ENCODE measurements at regions not wholly inside any gene's neighbourhood (a gene's known extent, or its start where the extent isn't known, plus 50 kb on each side); places are given as distances from the start of the nearest gene placed in this dataset.
"Not testable (repeated sequence)": the region's sequence is repeated elsewhere in the genome, so short reads cannot be mapped to it uniquely, and the experiment has no call there.

- no peaks in the 10 kb centered on the region for H3K27me3 Mint-ChIP-seq
- ChIA-PET POLR2A (no interaction called here), CTCF (no interaction called here)
- no peaks in the 10 kb centered on the region for H3K9me3 Mint-ChIP-seq
- no peaks in the 10 kb centered on the region for H3K36me3 Mint-ChIP-seq (ENCODE audit: low read depth)
- no peaks in the 10 kb centered on the region for H3K4me1 Mint-ChIP-seq
- no peak overlapping the region for H3K27ac Mint-ChIP-seq
- DNase-seq, result no peak
- no peak overlapping the region for H3K4me3 Mint-ChIP-seq
Measured at GRCh38 chr10:2048337-2048973, 311.1 kb upstream of the ADARB2 start.

GRCh38 chr10:2047679-2048078, 310.4 kb upstream of the ADARB2 start:
- POLR2A ChIA-PET, result no interaction called here
- H3K4me3 Mint-ChIP-seq, result no peak overlapping the region

GRCh38 chr10:2043379-2043778, 306.1 kb upstream of the ADARB2 start:
- Mint-ChIP-seq H3K4me1 (no peaks in the 10 kb centered on the region), H3K9me3 (no peaks in the 10 kb centered on the region), H3K36me3 (ENCODE audit: low read depth) (no peaks in the 10 kb centered on the region), H3K27ac (no peak overlapping the region), H3K4me3 (no peak overlapping the region), H3K27me3 (no peaks in the 10 kb centered on the region)
- CTCF ChIA-PET, result no interaction called here
- POLR2A ChIA-PET, result no interaction called here
- no peak for DNase-seq

More at GRCh38 chr10:2047679-2048078, 310.4 kb upstream of the ADARB2 start:
- H3K36me3 Mint-ChIP-seq (ENCODE audit: low read depth), result no peaks in the 10 kb centered on the region
- no peaks in the 10 kb centered on the region for H3K27me3 Mint-ChIP-seq
- CTCF ChIA-PET, result no interaction called here
- no peaks in the 10 kb centered on the region for H3K4me1 Mint-ChIP-seq
- H3K27ac Mint-ChIP-seq, result no peak overlapping the region
- no peaks in the 10 kb centered on the region for H3K9me3 Mint-ChIP-seq
- DNase-seq, result no peak

- Mint-ChIP-seq H3K36me3 (ENCODE audit: low read depth) (no peaks in the 10 kb centered on the region), H3K4me3 (no peak overlapping the region), H3K4me1 (no peaks in the 10 kb centered on the region), H3K27ac (no peak overlapping the region), H3K9me3 (no peaks in the 10 kb centered on the region), H3K27me3 (no peaks in the 10 kb centered on the region)
- CTCF ChIA-PET, result no interaction called here
- POLR2A ChIA-PET, result no interaction called here
- DNase-seq, result no peak
Measured at GRCh38 chr10:2038036-2038435, 300.7 kb upstream of the ADARB2 start.

- no peak for DNase-seq
- H3K4me1 Mint-ChIP-seq, result no peaks in the 10 kb centered on the region
- ChIA-PET CTCF (no interaction called here), POLR2A (no interaction called here)
- H3K9me3 Mint-ChIP-seq, result no peaks in the 10 kb centered on the region
- H3K27me3 Mint-ChIP-seq, result no peaks in the 10 kb centered on the region
- no peak overlapping the region for H3K27ac Mint-ChIP-seq
- H3K4me3 Mint-ChIP-seq, result no peak overlapping the region
- no peaks in the 10 kb centered on the region for H3K36me3 Mint-ChIP-seq (ENCODE audit: low read depth)
Measured at GRCh38 chr10:2037246-2037645, 299.9 kb upstream of the ADARB2 start.

GRCh38 chr10:2036209-2036608, 298.9 kb upstream of the ADARB2 start:
- no peaks in the 10 kb centered on the region for H3K9me3 Mint-ChIP-seq
- H3K4me1 Mint-ChIP-seq, result no peaks in the 10 kb centered on the region
- H3K27ac Mint-ChIP-seq, result no peak overlapping the region
- no peak overlapping the region for H3K4me3 Mint-ChIP-seq
- ChIA-PET CTCF (no interaction called here), POLR2A (no interaction called here)
- DNase-seq, result no peak
- no peaks in the 10 kb centered on the region for H3K27me3 Mint-ChIP-seq
- no peaks in the 10 kb centered on the region for H3K36me3 Mint-ChIP-seq (ENCODE audit: low read depth)

GRCh38 chr10:2030046-2030445, 292.7 kb upstream of the ADARB2 start:
- no peak overlapping the region for H3K4me3 Mint-ChIP-seq
- ChIA-PET CTCF (no interaction called here), POLR2A (no interaction called here)
- no peaks in the 10 kb centered on the region for H3K4me1 Mint-ChIP-seq
- H3K36me3 Mint-ChIP-seq (ENCODE audit: low read depth), result no peaks in the 10 kb centered on the region
- no peak for DNase-seq
- H3K27me3 Mint-ChIP-seq, result peaks cover 4% of the 10 kb centered on the region
- no peak overlapping the region for H3K27ac Mint-ChIP-seq
- no peaks in the 10 kb centered on the region for H3K9me3 Mint-ChIP-seq

- Mint-ChIP-seq H3K27ac (peak overlapping the region; percentile 32), H3K4me1 (no peaks in the 10 kb centered on the region), H3K36me3 (ENCODE audit: low read depth) (no peaks in the 10 kb centered on the region), H3K4me3 (no peak overlapping the region), H3K27me3 (peaks cover 4% of the 10 kb centered on the region), H3K9me3 (no peaks in the 10 kb centered on the region)
- POLR2A ChIA-PET, result no interaction called here
- CTCF ChIA-PET, result no interaction called here
- DNase-seq, result no peak
Measured at GRCh38 chr10:2026936-2027335, 289.6 kb upstream of the ADARB2 start.

- H3K9me3 Mint-ChIP-seq; H3K36me3 Mint-ChIP-seq (ENCODE audit: low read depth); H3K27me3 Mint-ChIP-seq; H3K27ac Mint-ChIP-seq; H3K4me3 Mint-ChIP-seq; DNase-seq; CTCF ChIA-PET; POLR2A ChIA-PET; H3K4me1 Mint-ChIP-seq: not testable (repeated sequence)
Measured at GRCh38 chr10:2024750-2025149, 287.4 kb upstream of the ADARB2 start.

GRCh38 chr10:2023687-2024086, 286.4 kb upstream of the ADARB2 start:
- ChIA-PET POLR2A (no interaction called here), CTCF (no interaction called here)
- no peaks in the 10 kb centered on the region for H3K9me3 Mint-ChIP-seq
- H3K27ac Mint-ChIP-seq, result no peak overlapping the region
- DNase-seq, result no peak
- no peaks in the 10 kb centered on the region for H3K36me3 Mint-ChIP-seq (ENCODE audit: low read depth)
- no peaks in the 10 kb centered on the region for H3K4me1 Mint-ChIP-seq
- H3K27me3 Mint-ChIP-seq, result no peaks in the 10 kb centered on the region
- no peak overlapping the region for H3K4me3 Mint-ChIP-seq

- Mint-ChIP-seq H3K36me3 (ENCODE audit: low read depth) (no peaks in the 10 kb centered on the region), H3K4me3 (no peak overlapping the region)
Measured at GRCh38 chr10:2022401-2022800, 285.1 kb upstream of the ADARB2 start.

GRCh38 chr10:2020836-2021235, 283.5 kb upstream of the ADARB2 start:
- Mint-ChIP-seq H3K4me1 (no peaks in the 10 kb centered on the region), H3K27me3 (no peaks in the 10 kb centered on the region), H3K4me3 (no peak overlapping the region), H3K36me3 (ENCODE audit: low read depth) (no peaks in the 10 kb centered on the region), H3K9me3 (no peaks in the 10 kb centered on the region), H3K27ac (no peak overlapping the region)
- POLR2A ChIA-PET, result no interaction called here
- no peak for DNase-seq
- CTCF ChIA-PET, result no interaction called here

More at GRCh38 chr10:2022401-2022800, 285.1 kb upstream of the ADARB2 start:
- ChIA-PET CTCF (no interaction called here), POLR2A (no interaction called here)
- Mint-ChIP-seq H3K9me3 (no peaks in the 10 kb centered on the region), H3K4me1 (no peaks in the 10 kb centered on the region), H3K27ac (no peak overlapping the region), H3K27me3 (no peaks in the 10 kb centered on the region)
- DNase-seq, result no peak

GRCh38 chr10:2019803-2020202, 282.5 kb upstream of the ADARB2 start:
- H3K27ac Mint-ChIP-seq, result no peak overlapping the region

GRCh38 chr10:2019281-2019680, 282.0 kb upstream of the ADARB2 start:
- Mint-ChIP-seq H3K9me3 (no peaks in the 10 kb centered on the region), H3K4me1 (no peaks in the 10 kb centered on the region), H3K4me3 (no peak overlapping the region), H3K27ac (no peak overlapping the region), H3K27me3 (no peaks in the 10 kb centered on the region), H3K36me3 (ENCODE audit: low read depth) (no peaks in the 10 kb centered on the region)
- CTCF ChIA-PET, result interaction anchor here (1.0 kb wide), 1 partner anchor 15 kb away, joined by 3 read pairs; no protein-coding TSS in a partner anchor
- POLR2A ChIA-PET, result no interaction called here
- DNase-seq, result no peak

More at GRCh38 chr10:2019803-2020202, 282.5 kb upstream of the ADARB2 start:
- no peaks in the 10 kb centered on the region for H3K27me3 Mint-ChIP-seq
- H3K4me3 Mint-ChIP-seq, result no peak overlapping the region
- H3K9me3 Mint-ChIP-seq, result no peaks in the 10 kb centered on the region
- ChIA-PET POLR2A (no interaction called here), CTCF (interaction anchor here (1.0 kb wide), 1 partner anchor 16 kb away, joined by 3 read pairs; no protein-coding TSS in a partner anchor)
- DNase-seq, result no peak
- H3K4me1 Mint-ChIP-seq, result no peaks in the 10 kb centered on the region
- no peaks in the 10 kb centered on the region for H3K36me3 Mint-ChIP-seq (ENCODE audit: low read depth)

Measured in activated CD4-positive, alpha-beta T cell treated with anti-CD3 and anti-CD28 coated beads, Interleukin-2, amount 10 ng/mL, durations not matched to agents 7 days and 5 days (primary cell).